ENCODE measurements at regions not wholly inside any gene's neighbourhood (a gene's known extent, or its start where the extent isn't known, plus 50 kb on each side); places are given as distances from the start of the nearest gene placed in this dataset.

GRCh38 chr5:120073722-120074121, 390.4 kb upstream of the PRR16 start:
- TF ChIP-seq CTCF (optimal IDR thresholded peaks at IDR 0.05 in 1 of 3, IDR thresholded peaks at IDR 0.05 in 1 of 3, conservative IDR thresholded peaks at IDR 0.05 in 1 of 3; ENCODE audit: extremely low read depth in 1 of 3, insufficient read depth in 2 of 3, low read length in 3 of 3) (no peak), EZH2 (IDR thresholded peaks at IDR 0.05; ENCODE audit: low read length) (no peak)
